ENCODE measurements at regions not wholly inside any gene's neighbourhood (a gene's known extent, or its start where the extent isn't known, plus 50 kb on each side); places are given as distances from the start of the nearest gene placed in this dataset.

- H3K36me3 Mint-ChIP-seq: no peaks in the 10 kb centered on the region
- no peak overlapping the region for H3K4me3 Mint-ChIP-seq
- CTCF ChIA-PET: no interaction called here
- no peak overlapping the region for H3K27ac Mint-ChIP-seq
- H3K27me3 Mint-ChIP-seq: no peaks in the 10 kb centered on the region
- H3K4me1 Mint-ChIP-seq: no peaks in the 10 kb centered on the region
- DNase-seq (peak; percentile 32), ATAC-seq (no peak)
- no peaks in the 10 kb centered on the region for H3K9me3 Mint-ChIP-seq (ENCODE audit: low read depth)
Observed at GRCh38 chr1:30511991-30512913, 211.1 kb downstream of the MATN1 start.

GRCh38 chr1:30511563-30511962 lies 211.8 kb downstream of the MATN1 start:
- H3K9me3 Mint-ChIP-seq (ENCODE audit: low read depth): no peaks in the 10 kb centered on the region
- CTCF ChIA-PET: no interaction called here
- no peaks in the 10 kb centered on the region for H3K36me3 Mint-ChIP-seq

GRCh38 chr1:30511106-30511505 lies 212.3 kb downstream of the MATN1 start:
- DNase-seq: peak; percentile 28
- CTCF ChIA-PET: no interaction called here
- H3K4me3 Mint-ChIP-seq: no peak overlapping the region

More at GRCh38 chr1:30511563-30511962, 211.8 kb downstream of the MATN1 start:
- DNase-seq (no peak), ATAC-seq (no peak)
- Mint-ChIP-seq H3K4me3 (no peak overlapping the region), H3K27ac (no peak overlapping the region), H3K4me1 (no peaks in the 10 kb centered on the region), H3K27me3 (no peaks in the 10 kb centered on the region)

GRCh38 chr1:30509670-30510069 lies 213.7 kb downstream of the MATN1 start:
- H3K9me3 Mint-ChIP-seq (ENCODE audit: low read depth): no peaks in the 10 kb centered on the region
- CTCF ChIA-PET: no interaction called here

More at GRCh38 chr1:30511106-30511505, 212.3 kb downstream of the MATN1 start:
- Mint-ChIP-seq H3K4me1 (no peaks in the 10 kb centered on the region), H3K36me3 (no peaks in the 10 kb centered on the region), H3K27me3 (no peaks in the 10 kb centered on the region), H3K27ac (no peak overlapping the region), H3K9me3 (ENCODE audit: low read depth) (no peaks in the 10 kb centered on the region)
- no peak for ATAC-seq

GRCh38 chr1:30508611-30509010 lies 214.8 kb downstream of the MATN1 start:
- H3K4me1 Mint-ChIP-seq: no peaks in the 10 kb centered on the region
- H3K27ac Mint-ChIP-seq: no peak overlapping the region
- no peaks in the 10 kb centered on the region for H3K9me3 Mint-ChIP-seq (ENCODE audit: low read depth)

More at GRCh38 chr1:30509670-30510069, 213.7 kb downstream of the MATN1 start:
- Mint-ChIP-seq H3K36me3 (no peaks in the 10 kb centered on the region), H3K27ac (no peak overlapping the region), H3K4me3 (no peak overlapping the region), H3K27me3 (no peaks in the 10 kb centered on the region), H3K4me1 (no peaks in the 10 kb centered on the region)
- no peak for ATAC-seq
- DNase-seq: no peak

GRCh38 chr1:30508175-30508448 lies 215.3 kb downstream of the MATN1 start:
- no peaks in the 10 kb centered on the region for H3K4me1 Mint-ChIP-seq
- no peaks in the 10 kb centered on the region for H3K36me3 Mint-ChIP-seq
- H3K4me3 Mint-ChIP-seq: no peak overlapping the region
- H3K27me3 Mint-ChIP-seq: peaks cover under 1% of the 10 kb centered on the region
- DNase-seq: no peak
- H3K27ac Mint-ChIP-seq: no peak overlapping the region
- CTCF ChIA-PET: no interaction called here
- H3K9me3 Mint-ChIP-seq (ENCODE audit: low read depth): no peaks in the 10 kb centered on the region
- no peak for ATAC-seq

More at GRCh38 chr1:30508611-30509010, 214.8 kb downstream of the MATN1 start:
- ATAC-seq: no peak
- no peak overlapping the region for H3K4me3 Mint-ChIP-seq
- no peak for DNase-seq
- no peaks in the 10 kb centered on the region for H3K27me3 Mint-ChIP-seq
- H3K36me3 Mint-ChIP-seq: no peaks in the 10 kb centered on the region
- CTCF ChIA-PET: no interaction called here

GRCh38 chr1:30507401-30508174 lies 215.8 kb downstream of the MATN1 start:
- CTCF ChIA-PET: no interaction called here
- no peak overlapping the region for H3K27ac Mint-ChIP-seq
- peaks cover 5% of the 10 kb centered on the region for H3K27me3 Mint-ChIP-seq
- H3K4me3 Mint-ChIP-seq: no peak overlapping the region
- ATAC-seq (no peak), DNase-seq (no peak)
- H3K4me1 Mint-ChIP-seq: no peaks in the 10 kb centered on the region
- H3K36me3 Mint-ChIP-seq: no peaks in the 10 kb centered on the region
- no peaks in the 10 kb centered on the region for H3K9me3 Mint-ChIP-seq (ENCODE audit: low read depth)

GRCh38 chr1:30507016-30507312 lies 216.4 kb downstream of the MATN1 start:
- no peaks in the 10 kb centered on the region for H3K36me3 Mint-ChIP-seq
- no peak overlapping the region for H3K4me3 Mint-ChIP-seq

GRCh38 chr1:30506291-30507015 lies 216.9 kb downstream of the MATN1 start:
- ATAC-seq (no peak), DNase-seq (peak; percentile 27)
- Mint-ChIP-seq H3K27me3 (peaks cover 5% of the 10 kb centered on the region), H3K36me3 (no peaks in the 10 kb centered on the region), H3K4me3 (no peak overlapping the region), H3K27ac (no peak overlapping the region), H3K9me3 (ENCODE audit: low read depth) (no peaks in the 10 kb centered on the region), H3K4me1 (no peaks in the 10 kb centered on the region)
- CTCF ChIA-PET: no interaction called here

More at GRCh38 chr1:30507016-30507312, 216.4 kb downstream of the MATN1 start:
- Mint-ChIP-seq H3K9me3 (ENCODE audit: low read depth) (no peaks in the 10 kb centered on the region), H3K27ac (no peak overlapping the region), H3K4me1 (no peaks in the 10 kb centered on the region), H3K27me3 (peaks cover 5% of the 10 kb centered on the region)
- CTCF ChIA-PET: no interaction called here
- ATAC-seq (no peak), DNase-seq (peak; percentile 3)

GRCh38 chr1:30505853-30506252 lies 217.5 kb downstream of the MATN1 start:
- Mint-ChIP-seq H3K4me1 (no peaks in the 10 kb centered on the region), H3K27ac (no peak overlapping the region), H3K27me3 (peaks cover 5% of the 10 kb centered on the region), H3K4me3 (no peak overlapping the region), H3K36me3 (no peaks in the 10 kb centered on the region), H3K9me3 (ENCODE audit: low read depth) (no peaks in the 10 kb centered on the region)
- no peak for ATAC-seq
- DNase-seq: no peak
- CTCF ChIA-PET: no interaction called here

- CTCF ChIA-PET: no interaction called here
- H3K4me3 Mint-ChIP-seq: no peak overlapping the region
- H3K4me1 Mint-ChIP-seq: no peaks in the 10 kb centered on the region
- no peaks in the 10 kb centered on the region for H3K27me3 Mint-ChIP-seq
- H3K9me3 Mint-ChIP-seq (ENCODE audit: low read depth): no peaks in the 10 kb centered on the region
- DNase-seq (no peak), ATAC-seq (no peak)
- no peak overlapping the region for H3K27ac Mint-ChIP-seq
- no peaks in the 10 kb centered on the region for H3K36me3 Mint-ChIP-seq
Observed at GRCh38 chr1:30492451-30492850, 230.9 kb downstream of the MATN1 start.

GRCh38 chr1:30491831-30492230 lies 231.6 kb downstream of the MATN1 start:
- CTCF ChIA-PET: no interaction called here
- DNase-seq (no peak), ATAC-seq (no peak)
- Mint-ChIP-seq H3K9me3 (ENCODE audit: low read depth) (no peaks in the 10 kb centered on the region), H3K27me3 (no peaks in the 10 kb centered on the region), H3K4me1 (no peaks in the 10 kb centered on the region), H3K36me3 (no peaks in the 10 kb centered on the region), H3K4me3 (no peak overlapping the region), H3K27ac (no peak overlapping the region)

GRCh38 chr1:30490554-30491053 lies 232.8 kb downstream of the MATN1 start:
- H3K4me3 Mint-ChIP-seq: no peak overlapping the region
- DNase-seq (no peak), ATAC-seq (no peak)
- H3K4me1 Mint-ChIP-seq: no peaks in the 10 kb centered on the region
- CTCF ChIA-PET: no interaction called here
- no peaks in the 10 kb centered on the region for H3K27me3 Mint-ChIP-seq
- H3K36me3 Mint-ChIP-seq: no peaks in the 10 kb centered on the region
- H3K9me3 Mint-ChIP-seq (ENCODE audit: low read depth): no peaks in the 10 kb centered on the region
- H3K27ac Mint-ChIP-seq: no peak overlapping the region

Measured in activated CD8-positive, alpha-beta memory T cell treated with anti-CD3 and anti-CD28 coated beads, Interleukin-2, amount 10 ng/mL, durations not matched to agents 7 days and 5 days (primary cell).